ENCODE measurements at regions not wholly inside any gene's neighbourhood (a gene's known extent, or its start where the extent isn't known, plus 50 kb on each side); places are given as distances from the start of the nearest gene placed in this dataset.

DNA sequence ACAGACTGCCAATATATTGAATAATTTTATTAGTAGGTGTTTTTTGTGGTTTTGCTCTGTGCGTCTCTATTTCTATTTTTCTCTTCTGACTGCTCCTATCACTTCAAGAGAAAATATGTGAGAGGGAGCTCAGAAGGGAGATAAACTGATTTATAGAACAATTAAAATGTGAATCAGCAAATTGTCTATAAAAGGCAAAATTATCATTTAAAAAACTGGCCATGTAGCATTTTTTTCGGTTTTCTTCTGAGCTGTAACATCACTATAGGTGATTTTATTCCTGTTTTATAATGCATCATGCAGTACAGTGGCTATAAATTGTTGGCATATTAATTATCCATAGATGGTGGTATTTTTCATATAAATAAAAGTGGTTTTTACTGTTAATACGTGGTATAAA lies 416.5 kb downstream of the DOK5 start:
- no peak for DNase-seq (ENCODE audit: low spot score)
- Histone ChIP-seq H3K27ac (no peak overlapping the region), H3K4me3 (no peak overlapping the region), H3K27me3 (replicated peaks; ENCODE audit: insufficient read depth) (no peaks in the 10 kb centered on the region), H3K4me1 (replicated peaks) (no peaks in the 10 kb centered on the region), H3K36me3 (no peaks in the 10 kb centered on the region), H3K9me3 (no peaks in the 10 kb centered on the region)
- TF ChIP-seq POLR2A (IDR thresholded peaks at IDR 0.05) (no peak), POLR2AphosphoS5 (IDR thresholded peaks at IDR 0.05) (no peak)
- TF ChIP-seq, protein P1, sequence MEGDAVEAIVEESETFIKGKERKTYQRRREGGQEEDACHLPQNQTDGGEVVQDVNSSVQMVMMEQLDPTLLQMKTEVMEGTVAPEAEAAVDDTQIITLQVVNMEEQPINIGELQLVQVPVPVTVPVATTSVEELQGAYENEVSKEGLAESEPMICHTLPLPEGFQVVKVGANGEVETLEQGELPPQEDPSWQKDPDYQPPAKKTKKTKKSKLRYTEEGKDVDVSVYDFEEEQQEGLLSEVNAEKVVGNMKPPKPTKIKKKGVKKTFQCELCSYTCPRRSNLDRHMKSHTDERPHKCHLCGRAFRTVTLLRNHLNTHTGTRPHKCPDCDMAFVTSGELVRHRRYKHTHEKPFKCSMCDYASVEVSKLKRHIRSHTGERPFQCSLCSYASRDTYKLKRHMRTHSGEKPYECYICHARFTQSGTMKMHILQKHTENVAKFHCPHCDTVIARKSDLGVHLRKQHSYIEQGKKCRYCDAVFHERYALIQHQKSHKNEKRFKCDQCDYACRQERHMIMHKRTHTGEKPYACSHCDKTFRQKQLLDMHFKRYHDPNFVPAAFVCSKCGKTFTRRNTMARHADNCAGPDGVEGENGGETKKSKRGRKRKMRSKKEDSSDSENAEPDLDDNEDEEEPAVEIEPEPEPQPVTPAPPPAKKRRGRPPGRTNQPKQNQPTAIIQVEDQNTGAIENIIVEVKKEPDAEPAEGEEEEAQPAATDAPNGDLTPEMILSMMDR (IDR thresholded peaks at IDR 0.05) = no peak
- WGBS = 55% methylated on average over 3 of the region's 3 CpGs
- intact Hi-C loops (cut with DNase I) = no loop called here

DNA sequence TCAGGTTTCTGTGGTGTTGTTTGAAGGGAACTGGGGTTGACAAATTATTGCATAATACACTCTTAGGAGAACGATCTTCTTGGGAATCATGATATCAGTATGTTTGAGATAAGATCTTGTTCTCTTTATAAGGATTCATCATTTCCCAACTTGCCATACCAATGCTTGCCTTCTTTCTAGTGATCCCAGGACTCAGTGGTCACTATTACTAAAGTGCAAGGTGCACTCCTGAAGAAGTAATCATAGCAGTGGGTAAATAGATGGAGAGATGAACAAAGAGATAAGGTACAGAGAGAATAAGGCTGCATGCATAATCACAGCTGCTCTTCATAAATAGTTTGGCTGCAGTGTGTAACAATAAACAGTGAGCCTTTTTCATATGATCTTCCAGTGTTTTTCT lies 404.0 kb downstream of the DOK5 start:
- intact Hi-C loops (cut with DNase I) = no loop called here
- Histone ChIP-seq H3K36me3 (no peaks in the 10 kb centered on the region), H3K27me3 (replicated peaks; ENCODE audit: insufficient read depth) (no peaks in the 10 kb centered on the region), H3K4me1 (replicated peaks) (no peaks in the 10 kb centered on the region), H3K27ac (no peak overlapping the region), H3K4me3 (no peak overlapping the region), H3K9me3 (no peaks in the 10 kb centered on the region)
- TF ChIP-seq POLR2A (IDR thresholded peaks at IDR 0.05) (no peak), POLR2AphosphoS5 (IDR thresholded peaks at IDR 0.05) (no peak)
- TF ChIP-seq, protein P1 (IDR thresholded peaks at IDR 0.05) = no peak
- no peak for DNase-seq (ENCODE audit: low spot score)
- 24% methylated on average over 1 of the region's 1 CpG for WGBS

DNA sequence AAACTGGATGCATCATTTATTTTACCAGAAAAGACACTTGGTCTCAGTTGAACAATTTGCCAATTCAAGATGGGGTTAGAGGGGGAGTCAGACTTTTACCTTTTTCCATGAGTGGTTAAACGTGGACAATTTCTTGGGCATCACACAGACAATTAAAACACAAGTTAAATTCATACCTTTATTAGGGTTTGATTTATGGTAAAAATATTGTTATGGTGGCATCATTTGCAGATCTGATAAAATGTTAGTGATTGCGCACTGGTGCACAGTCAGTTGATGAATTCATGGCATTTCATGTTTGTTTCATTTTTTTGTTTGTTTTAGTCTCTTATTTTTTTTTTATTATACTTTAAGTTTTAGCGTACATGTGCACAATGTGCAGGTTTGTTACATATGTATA lies 399.9 kb downstream of the DOK5 start:
- DNase-seq (ENCODE audit: low spot score) = no peak
- intact Hi-C loops (cut with DNase I) = no loop called here
- Histone ChIP-seq H3K4me1 (replicated peaks) (no peaks in the 10 kb centered on the region), H3K4me3 (no peak overlapping the region), H3K9me3 (no peaks in the 10 kb centered on the region), H3K36me3 (no peaks in the 10 kb centered on the region), H3K27ac (no peak overlapping the region), H3K27me3 (replicated peaks; ENCODE audit: insufficient read depth) (no peaks in the 10 kb centered on the region)
- no peak for TF ChIP-seq POLR2A (IDR thresholded peaks at IDR 0.05)
- TF ChIP-seq, protein P1 (IDR thresholded peaks at IDR 0.05) = no peak
- TF ChIP-seq POLR2AphosphoS5 (IDR thresholded peaks at IDR 0.05) = no peak
- 82% methylated on average over 3 of the region's 3 CpGs for WGBS

DNA sequence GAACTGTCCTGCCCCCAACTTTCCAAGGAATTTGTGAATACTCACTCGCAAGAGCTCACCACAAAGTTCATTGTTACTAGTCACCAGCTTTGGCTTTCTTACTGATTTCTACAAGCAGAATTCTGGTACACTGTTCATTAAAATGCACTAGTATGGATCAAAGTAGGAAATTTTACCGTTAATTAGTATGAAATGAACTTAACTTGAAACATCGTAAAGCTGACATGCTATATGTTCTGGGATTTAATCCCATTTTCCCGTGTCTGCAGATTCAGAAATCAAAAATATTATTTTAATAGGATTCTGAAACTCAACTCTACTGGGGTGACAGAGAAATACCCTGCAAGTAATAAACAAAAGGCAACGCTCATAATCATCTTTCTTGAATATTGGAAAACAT lies 399.3 kb downstream of the DOK5 start:
- no peak for DNase-seq (ENCODE audit: low spot score)
- intact Hi-C loops (cut with DNase I) = no loop called here
- H3K36me3 ChIP-seq = no peaks in the 10 kb centered on the region
- 90% methylated on average over 5 of the region's 5 CpGs for WGBS
- H3K4me1 ChIP-seq (replicated peaks) = no peaks in the 10 kb centered on the region
- H3K27ac ChIP-seq = no peak overlapping the region
- H3K27me3 ChIP-seq (replicated peaks; ENCODE audit: insufficient read depth) = no peaks in the 10 kb centered on the region
- no peak overlapping the region for H3K4me3 ChIP-seq
- no peak for TF ChIP-seq POLR2AphosphoS5 (IDR thresholded peaks at IDR 0.05)
- TF ChIP-seq POLR2A (IDR thresholded peaks at IDR 0.05) = no peak
- TF ChIP-seq, protein P1 (IDR thresholded peaks at IDR 0.05) = no peak
- H3K9me3 ChIP-seq = no peaks in the 10 kb centered on the region

DNA sequence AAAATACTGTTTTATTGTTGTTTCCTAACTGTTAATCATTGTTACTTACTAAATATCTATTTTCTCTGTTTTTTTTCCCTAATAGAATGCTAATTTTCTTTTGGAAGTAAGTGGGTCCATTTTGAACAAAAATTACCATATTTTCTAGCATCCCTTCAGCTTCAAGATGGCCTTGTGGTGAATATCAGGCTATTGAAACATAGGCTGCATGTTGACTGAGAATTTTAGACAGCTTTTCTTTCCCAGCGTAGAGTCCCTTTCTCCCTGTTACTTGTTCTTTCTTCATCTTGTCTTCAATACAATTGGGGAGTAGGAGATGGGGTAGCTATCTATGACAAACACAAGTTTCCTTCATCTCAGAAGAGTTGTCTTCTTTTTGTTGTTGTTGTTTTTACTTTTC lies 397.0 kb downstream of the DOK5 start:
- no peaks in the 10 kb centered on the region for H3K9me3 ChIP-seq
- WGBS = 94% methylated on average over 1 of the region's 1 CpG
- H3K27me3 ChIP-seq (replicated peaks; ENCODE audit: insufficient read depth) = no peaks in the 10 kb centered on the region
- TF ChIP-seq, protein P1 (IDR thresholded peaks at IDR 0.05) = no peak
- no peak for TF ChIP-seq POLR2AphosphoS5 (IDR thresholded peaks at IDR 0.05)
- TF ChIP-seq POLR2A (IDR thresholded peaks at IDR 0.05) = no peak
- DNase-seq (ENCODE audit: low spot score) = no peak
- H3K4me3 ChIP-seq = no peak overlapping the region
- no peaks in the 10 kb centered on the region for H3K4me1 ChIP-seq (replicated peaks)
- H3K36me3 ChIP-seq = no peaks in the 10 kb centered on the region
- H3K27ac ChIP-seq = no peak overlapping the region
- intact Hi-C loops (cut with DNase I) = no loop called here

Data from prostate gland (tissue), 2 donors.